Tibial nerve (tissue), 4 donors: ENCODE measurements at regions not wholly inside any gene's neighbourhood (a gene's known extent, or its start where the extent isn't known, plus 50 kb on each side); places are given as distances from the start of the nearest gene placed in this dataset.

Experiments
- DNase-seq, 2 donors: peaks; one replicate each; pipeline ENCODE4 v3.0.0-alpha.2; 2019; ENCODE audit warnings: low spot score in 2 of 2
- H3K27ac ChIP-seq, 4 donors: fragments of 200-600 bp; sonication (generic) in 3 of 4; one replicate each; pipeline ENCODE4 v1.5.1; 2017 to 2019; ENCODE audit warnings: mild to moderate bottlenecking in 1 of 4
- H3K27me3 ChIP-seq, 2 donors: fragments of 200-600 bp; sonication (generic) in 1 of 2; one replicate each; pipeline versions ENCODE4 v1.5.1 to v1.6.0; 2017 to 2019
- H3K36me3 ChIP-seq, 3 donors: fragments of 200-600 bp; sonication (generic); one replicate each; pipeline ENCODE4 v1.5.1; 2018 to 2019
- H3K4me1 ChIP-seq, 4 donors: fragments of 200-600 bp; sonication (generic) in 3 of 4; one replicate each; pipeline ENCODE4 v1.5.1; 2017 to 2019
- H3K4me3 ChIP-seq, 4 donors: fragments of 200-600 bp; sonication (generic) in 3 of 4; one replicate each; pipeline ENCODE4 v1.5.1; 2017 to 2019; ENCODE audit warnings: mild to moderate bottlenecking in 1 of 4, moderate library complexity in 1 of 4
- H3K9me3 ChIP-seq, 4 donors: fragments of 200-600 bp; sonication (generic) in 3 of 4; one replicate each; pipeline ENCODE4 v1.5.1; 2017 to 2019
- CTCF ChIP-seq, 5 experiments: fragments of 200-600 bp in 3 of 5; fragments of 450-650 bp in 2 of 5; sonication (generic) in 3 of 5; IDR thresholded peaks; one replicate each; pipeline ENCODE4 v1.5.1; 2016 to 2019; ENCODE audit warnings: antibody characterized with exemption in 5 of 5, mild to moderate bottlenecking in 3 of 5, moderate library complexity in 2 of 5
- EP300 ChIP-seq, 2 donors: sonication (generic); formaldehyde crosslinking; IDR thresholded peaks; one replicate each; pipeline ENCODE4 v1.6.1; 2017; ENCODE audit warnings: antibody characterized with exemption in 2 of 2, mild to moderate bottlenecking in 1 of 2
- POLR2A ChIP-seq, 2 donors: fragments of 450-650 bp; IDR thresholded peaks; one replicate each; pipeline ENCODE4 v1.6.1; 2017; ENCODE audit warnings: antibody characterized with exemption in 2 of 2, mild to moderate bottlenecking in 2 of 2, moderate library complexity in 2 of 2
- WGBS, 2 donors: methylation state at CpG; one replicate each; pipeline ENCODE4 v1.1.5; 2018; 5-methylcytosine and 5-hydroxymethylcytosine counted together

- Histone ChIP-seq H3K36me3 (no peaks in the 10 kb centered on the region), H3K4me3 (no peak overlapping the region), H3K9me3 (peaks cover 0 to 7% (median 0%) of the 10 kb centered on the region in 4 donors), H3K4me1 (peaks cover 0 to under 1% (median 0%) of the 10 kb centered on the region in 4 donors), H3K27me3 (peaks cover 0 to 61% of the 10 kb centered on the region in 2 donors), H3K27ac (no peak overlapping the region)
- WGBS, 2 donors = 57 to 70% methylated on average over 22 to 24 of the region's 28 CpGs
- DNase-seq = no peak
- TF ChIP-seq POLR2A (IDR thresholded peaks at IDR 0.05) = no peak
- no peak for TF ChIP-seq EP300 (IDR thresholded peaks at IDR 0.05)
- no peak for TF ChIP-seq CTCF (IDR thresholded peaks at IDR 0.05)
Measured at GRCh38 chr1:2933431-2934155, 87.7 kb upstream of the ACTRT2 start.

GRCh38 chr1:2934156-2934540 lies 87.1 kb upstream of the ACTRT2 start:
- Histone ChIP-seq H3K36me3 (no peaks in the 10 kb centered on the region), H3K4me1 (no peaks in the 10 kb centered on the region), H3K27me3 (peaks cover 0 to 56% of the 10 kb centered on the region in 2 donors), H3K9me3 (peaks cover 0 to 7% (median 0%) of the 10 kb centered on the region in 4 donors), H3K27ac (no peak overlapping the region), H3K4me3 (no peak overlapping the region)
- no peak for DNase-seq
- WGBS, 2 donors = 67 to 83% methylated on average over 17 to 18 of the region's 20 CpGs
- TF ChIP-seq CTCF (IDR thresholded peaks at IDR 0.05) = no peak
- no peak for TF ChIP-seq EP300 (IDR thresholded peaks at IDR 0.05)
- TF ChIP-seq POLR2A (IDR thresholded peaks at IDR 0.05) = no peak

GRCh38 chr1:2934642-2935081 lies 86.6 kb upstream of the ACTRT2 start:
- Histone ChIP-seq H3K4me1 (no peaks in the 10 kb centered on the region), H3K4me3 (no peak overlapping the region), H3K27ac (no peak overlapping the region), H3K9me3 (peaks cover 0 to 6% (median 0%) of the 10 kb centered on the region in 4 donors), H3K36me3 (no peaks in the 10 kb centered on the region), H3K27me3 (peaks cover 0 to 52% of the 10 kb centered on the region in 2 donors)
- no peak for DNase-seq
- 85 to 87% methylated on average over 14 to 16 of the region's 16 CpGs for WGBS, 2 donors
- TF ChIP-seq POLR2A (IDR thresholded peaks at IDR 0.05) (no peak), CTCF (IDR thresholded peaks at IDR 0.05) (no peak), EP300 (IDR thresholded peaks at IDR 0.05) (no peak)

GRCh38 chr1:2935184-2935583 lies 86.1 kb upstream of the ACTRT2 start:
- H3K9me3 ChIP-seq = peaks cover 0 to 9% (median 0%) of the 10 kb centered on the region in 4 donors
- H3K27ac ChIP-seq = no peak overlapping the region
- DNase-seq = no peak
- no peak overlapping the region for H3K4me3 ChIP-seq
- 68 to 76% methylated on average over 5 of the region's 5 CpGs for WGBS, 2 donors
- H3K4me1 ChIP-seq = no peaks in the 10 kb centered on the region
- peaks cover 0 to 47% of the 10 kb centered on the region in 2 donors for H3K27me3 ChIP-seq
- TF ChIP-seq POLR2A (IDR thresholded peaks at IDR 0.05) (no peak), EP300 (IDR thresholded peaks at IDR 0.05) (no peak), CTCF (IDR thresholded peaks at IDR 0.05) (no peak)
- H3K36me3 ChIP-seq = no peaks in the 10 kb centered on the region

- WGBS, 2 donors = 78 to 79% methylated on average over 16 to 23 of the region's 23 CpGs
- H3K4me1 ChIP-seq = no peaks in the 10 kb centered on the region
- H3K9me3 ChIP-seq = peaks cover 0 to 16% (median 3%) of the 10 kb centered on the region in 4 donors
- no peaks in the 10 kb centered on the region for H3K36me3 ChIP-seq
- peaks cover 0 to 40% of the 10 kb centered on the region in 2 donors for H3K27me3 ChIP-seq
- no peak for TF ChIP-seq POLR2A (IDR thresholded peaks at IDR 0.05)
- no peak for TF ChIP-seq CTCF (IDR thresholded peaks at IDR 0.05)
- no peak for TF ChIP-seq EP300 (IDR thresholded peaks at IDR 0.05)
- no peak for DNase-seq
- H3K27ac ChIP-seq = no peak overlapping the region
- H3K4me3 ChIP-seq = no peak overlapping the region
Measured at GRCh38 chr1:2935751-2936390, 85.4 kb upstream of the ACTRT2 start.
